ENCODE measurements at regions not wholly inside any gene's neighbourhood (a gene's known extent, or its start where the extent isn't known, plus 50 kb on each side); places are given as distances from the start of the nearest gene placed in this dataset.

GRCh38 chr1:4323309-4323708 lies 331.1 kb upstream of the AJAP1 start:
- DNase-seq, result no peak
- no peaks in the 10 kb centered on the region for H3K36me3 ChIP-seq (ENCODE audit: control insufficient read depth, insufficient read depth, low read length)

GRCh38 chr1:4324525-4324924 lies 329.9 kb upstream of the AJAP1 start:
- no peaks in the 10 kb centered on the region for H3K9me3 ChIP-seq (replicated peaks; ENCODE audit: control insufficient read depth, low read depth, low read length)
- no peak overlapping the region for H3K4me3 ChIP-seq (ENCODE audit: low read length)
- WGBS (ENCODE audit: insufficient coverage), result 94% methylated on average over 8 of the region's 9 CpGs
- peaks cover 4% of the 10 kb centered on the region for H3K27me3 ChIP-seq (ENCODE audit: control insufficient read depth, insufficient read depth, low read length)
- no peak for DNase-seq
- H3K4me1 ChIP-seq (ENCODE audit: control insufficient read depth, insufficient read depth, low read length), result no peaks in the 10 kb centered on the region
- H3K36me3 ChIP-seq (ENCODE audit: control insufficient read depth, insufficient read depth, low read length), result no peaks in the 10 kb centered on the region
- H3K27ac ChIP-seq (ENCODE audit: low read length), result no peak overlapping the region

More at GRCh38 chr1:4323309-4323708, 331.1 kb upstream of the AJAP1 start:
- Histone ChIP-seq H3K9me3 (replicated peaks; ENCODE audit: control insufficient read depth, low read depth, low read length) (no peaks in the 10 kb centered on the region), H3K27me3 (ENCODE audit: control insufficient read depth, insufficient read depth, low read length) (peaks cover 4% of the 10 kb centered on the region), H3K4me3 (ENCODE audit: low read length) (no peak overlapping the region), H3K4me1 (ENCODE audit: control insufficient read depth, insufficient read depth, low read length) (no peaks in the 10 kb centered on the region), H3K27ac (ENCODE audit: low read length) (no peak overlapping the region)
- WGBS (ENCODE audit: insufficient coverage), result 84% methylated on average over 4 of the region's 4 CpGs

- Histone ChIP-seq H3K9me3 (replicated peaks; ENCODE audit: control insufficient read depth, low read depth, low read length) (no peaks in the 10 kb centered on the region), H3K27ac (ENCODE audit: low read length) (no peak overlapping the region), H3K4me3 (ENCODE audit: low read length) (no peak overlapping the region), H3K36me3 (ENCODE audit: control insufficient read depth, insufficient read depth, low read length) (no peaks in the 10 kb centered on the region), H3K4me1 (ENCODE audit: control insufficient read depth, insufficient read depth, low read length) (no peaks in the 10 kb centered on the region), H3K27me3 (ENCODE audit: control insufficient read depth, insufficient read depth, low read length) (no peaks in the 10 kb centered on the region)
- 86% methylated on average over 1 of the region's 2 CpGs for WGBS (ENCODE audit: insufficient coverage)
- DNase-seq, result no peak
Observed at GRCh38 chr1:4327142-4327541, 327.3 kb upstream of the AJAP1 start.

GRCh38 chr1:4328402-4329071 lies 325.9 kb upstream of the AJAP1 start:
- no peaks in the 10 kb centered on the region for H3K9me3 ChIP-seq (replicated peaks; ENCODE audit: control insufficient read depth, low read depth, low read length)
- WGBS (ENCODE audit: insufficient coverage), result 84% methylated on average over 8 of the region's 10 CpGs
- no peaks in the 10 kb centered on the region for H3K27me3 ChIP-seq (ENCODE audit: control insufficient read depth, insufficient read depth, low read length)
- no peaks in the 10 kb centered on the region for H3K4me1 ChIP-seq (ENCODE audit: control insufficient read depth, insufficient read depth, low read length)
- no peak overlapping the region for H3K27ac ChIP-seq (ENCODE audit: low read length)
- H3K36me3 ChIP-seq (ENCODE audit: control insufficient read depth, insufficient read depth, low read length), result no peaks in the 10 kb centered on the region
- H3K4me3 ChIP-seq (ENCODE audit: low read length), result no peak overlapping the region
- no peak for DNase-seq

GRCh38 chr1:4330805-4331766 lies 323.3 kb upstream of the AJAP1 start:
- Histone ChIP-seq H3K36me3 (ENCODE audit: control insufficient read depth, insufficient read depth, low read length) (no peaks in the 10 kb centered on the region), H3K4me3 (ENCODE audit: low read length) (no peak overlapping the region), H3K27me3 (ENCODE audit: control insufficient read depth, insufficient read depth, low read length) (no peaks in the 10 kb centered on the region), H3K4me1 (ENCODE audit: control insufficient read depth, insufficient read depth, low read length) (no peaks in the 10 kb centered on the region), H3K27ac (ENCODE audit: low read length) (no peak overlapping the region), H3K9me3 (replicated peaks; ENCODE audit: control insufficient read depth, low read depth, low read length) (no peaks in the 10 kb centered on the region)
- 88% methylated on average over 12 of the region's 23 CpGs for WGBS (ENCODE audit: insufficient coverage)
- DNase-seq, result no peak

- H3K27me3 ChIP-seq (ENCODE audit: control insufficient read depth, insufficient read depth, low read length), result no peaks in the 10 kb centered on the region
- 94% methylated on average over 20 of the region's 20 CpGs for WGBS (ENCODE audit: insufficient coverage)
- no peak overlapping the region for H3K4me3 ChIP-seq (ENCODE audit: low read length)
- no peak overlapping the region for H3K27ac ChIP-seq (ENCODE audit: low read length)
- DNase-seq, result no peak
- H3K9me3 ChIP-seq (replicated peaks; ENCODE audit: control insufficient read depth, low read depth, low read length), result no peaks in the 10 kb centered on the region
- H3K4me1 ChIP-seq (ENCODE audit: control insufficient read depth, insufficient read depth, low read length), result no peaks in the 10 kb centered on the region
- H3K36me3 ChIP-seq (ENCODE audit: control insufficient read depth, insufficient read depth, low read length), result no peaks in the 10 kb centered on the region
Observed at GRCh38 chr1:4331767-4332163, 322.6 kb upstream of the AJAP1 start.

GRCh38 chr1:4336507-4336906 lies 317.9 kb upstream of the AJAP1 start:
- 100% methylated on average over 1 of the region's 3 CpGs for WGBS (ENCODE audit: insufficient coverage)
- DNase-seq, result no peak
- no peak overlapping the region for H3K4me3 ChIP-seq (ENCODE audit: low read length)
- H3K27me3 ChIP-seq (ENCODE audit: control insufficient read depth, insufficient read depth, low read length), result no peaks in the 10 kb centered on the region
- no peaks in the 10 kb centered on the region for H3K36me3 ChIP-seq (ENCODE audit: control insufficient read depth, insufficient read depth, low read length)
- no peaks in the 10 kb centered on the region for H3K9me3 ChIP-seq (replicated peaks; ENCODE audit: control insufficient read depth, low read depth, low read length)
- H3K4me1 ChIP-seq (ENCODE audit: control insufficient read depth, insufficient read depth, low read length), result no peaks in the 10 kb centered on the region
- H3K27ac ChIP-seq (ENCODE audit: low read length), result no peak overlapping the region

GRCh38 chr1:4341421-4341820 lies 313.0 kb upstream of the AJAP1 start:
- 74% methylated on average over 5 of the region's 8 CpGs for WGBS (ENCODE audit: insufficient coverage)

GRCh38 chr1:4344065-4344732 lies 310.2 kb upstream of the AJAP1 start:
- WGBS (ENCODE audit: insufficient coverage), result 57% methylated on average over 14 of the region's 18 CpGs
- no peak overlapping the region for H3K27ac ChIP-seq (ENCODE audit: low read length)
- H3K27me3 ChIP-seq (ENCODE audit: control insufficient read depth, insufficient read depth, low read length), result no peaks in the 10 kb centered on the region
- no peak overlapping the region for H3K4me3 ChIP-seq (ENCODE audit: low read length)
- H3K4me1 ChIP-seq (ENCODE audit: control insufficient read depth, insufficient read depth, low read length), result no peaks in the 10 kb centered on the region
- H3K36me3 ChIP-seq (ENCODE audit: control insufficient read depth, insufficient read depth, low read length), result no peaks in the 10 kb centered on the region
- no peaks in the 10 kb centered on the region for H3K9me3 ChIP-seq (replicated peaks; ENCODE audit: control insufficient read depth, low read depth, low read length)
- DNase-seq, result no peak

More at GRCh38 chr1:4341421-4341820, 313.0 kb upstream of the AJAP1 start:
- no peak for DNase-seq
- H3K4me3 ChIP-seq (ENCODE audit: low read length), result no peak overlapping the region
- no peak overlapping the region for H3K27ac ChIP-seq (ENCODE audit: low read length)
- no peaks in the 10 kb centered on the region for H3K36me3 ChIP-seq (ENCODE audit: control insufficient read depth, insufficient read depth, low read length)
- H3K27me3 ChIP-seq (ENCODE audit: control insufficient read depth, insufficient read depth, low read length), result no peaks in the 10 kb centered on the region
- H3K4me1 ChIP-seq (ENCODE audit: control insufficient read depth, insufficient read depth, low read length), result no peaks in the 10 kb centered on the region
- H3K9me3 ChIP-seq (replicated peaks; ENCODE audit: control insufficient read depth, low read depth, low read length), result no peaks in the 10 kb centered on the region

- 74% methylated on average over 10 of the region's 14 CpGs for WGBS (ENCODE audit: insufficient coverage)
- no peaks in the 10 kb centered on the region for H3K36me3 ChIP-seq (ENCODE audit: control insufficient read depth, insufficient read depth, low read length)
- no peak overlapping the region for H3K27ac ChIP-seq (ENCODE audit: low read length)
- no peak overlapping the region for H3K4me3 ChIP-seq (ENCODE audit: low read length)
- H3K27me3 ChIP-seq (ENCODE audit: control insufficient read depth, insufficient read depth, low read length), result no peaks in the 10 kb centered on the region
- DNase-seq, result no peak
- H3K9me3 ChIP-seq (replicated peaks; ENCODE audit: control insufficient read depth, low read depth, low read length), result no peaks in the 10 kb centered on the region
- no peaks in the 10 kb centered on the region for H3K4me1 ChIP-seq (ENCODE audit: control insufficient read depth, insufficient read depth, low read length)
Observed at GRCh38 chr1:4345094-4345493, 309.3 kb upstream of the AJAP1 start.
